ENCODE measurements at regions not wholly inside any gene's neighbourhood (a gene's known extent, or its start where the extent isn't known, plus 50 kb on each side); places are given as distances from the start of the nearest gene placed in this dataset.
"Not testable (repeated sequence)": the region's sequence is repeated elsewhere in the genome, so short reads cannot be mapped to it uniquely, and the experiment has no call there.

- DNase-seq (ENCODE audit: extremely low read depth in 1 of 2, low read depth in 1 of 2), result no peak
These were observed 139.2 kb downstream of the SHOX start for GRCh38 chrX:769796-770195.

GRCh38 chrX:768596-768995 is 138.0 kb downstream of the SHOX start:
- DNase-seq (ENCODE audit: extremely low read depth in 1 of 2, low read depth in 1 of 2), result no peak

- no peak for DNase-seq (ENCODE audit: extremely low read depth in 1 of 2, low read depth in 1 of 2)
These were observed 128.3 kb downstream of the SHOX start for GRCh38 chrX:758917-759316.

- DNase-seq (ENCODE audit: extremely low read depth in 1 of 2, low read depth in 1 of 2), result no peak
These were observed 120.2 kb downstream of the SHOX start for GRCh38 chrX:750812-751211.

- DNase-seq (ENCODE audit: extremely low read depth in 1 of 2, low read depth in 1 of 2), result no peak
These were observed 119.7 kb downstream of the SHOX start for GRCh38 chrX:750263-750662.

- no peak for DNase-seq (ENCODE audit: extremely low read depth in 1 of 2, low read depth in 1 of 2)
These were observed 116.6 kb downstream of the SHOX start for GRCh38 chrX:747176-747575.

GRCh38 chrX:739611-740010 is 109.0 kb downstream of the SHOX start:
- no peak for DNase-seq (ENCODE audit: extremely low read depth in 1 of 2, low read depth in 1 of 2)

- DNase-seq (ENCODE audit: extremely low read depth in 1 of 2, low read depth in 1 of 2), result not testable (repeated sequence)
These were observed 106.4 kb downstream of the SHOX start for GRCh38 chrX:737021-737420.

GRCh38 chrX:734362-734761 is 103.8 kb downstream of the SHOX start:
- no peak for DNase-seq (ENCODE audit: extremely low read depth in 1 of 2, low read depth in 1 of 2)

GRCh38 chrX:733961-734360 is 103.4 kb downstream of the SHOX start:
- no peak for DNase-seq (ENCODE audit: extremely low read depth in 1 of 2, low read depth in 1 of 2)

- DNase-seq (ENCODE audit: extremely low read depth in 1 of 2, low read depth in 1 of 2), result no peak
These were observed 99.2 kb downstream of the SHOX start for GRCh38 chrX:729583-730409.

- DNase-seq (ENCODE audit: extremely low read depth in 1 of 2, low read depth in 1 of 2), result not testable (repeated sequence)
These were observed 98.5 kb downstream of the SHOX start for GRCh38 chrX:729101-729500.

- not testable (repeated sequence) for DNase-seq (ENCODE audit: extremely low read depth in 1 of 2, low read depth in 1 of 2)
These were observed 98.0 kb downstream of the SHOX start for GRCh38 chrX:728639-729038.

- DNase-seq (ENCODE audit: extremely low read depth in 1 of 2, low read depth in 1 of 2), result no peak
These were observed 97.4 kb downstream of the SHOX start for GRCh38 chrX:727738-728621.

- no peak for DNase-seq (ENCODE audit: extremely low read depth in 1 of 2, low read depth in 1 of 2)
These were observed 95.4 kb downstream of the SHOX start for GRCh38 chrX:725971-726370.

- no peak for DNase-seq (ENCODE audit: extremely low read depth in 1 of 2, low read depth in 1 of 2)
These were observed 93.7 kb downstream of the SHOX start for GRCh38 chrX:724256-724655.

GRCh38 chrX:723781-724180 is 93.2 kb downstream of the SHOX start:
- no peak for DNase-seq (ENCODE audit: extremely low read depth in 1 of 2, low read depth in 1 of 2)

GRCh38 chrX:721354-721753 is 90.8 kb downstream of the SHOX start:
- no peak for DNase-seq (ENCODE audit: extremely low read depth in 1 of 2, low read depth in 1 of 2)

- DNase-seq (ENCODE audit: extremely low read depth in 1 of 2, low read depth in 1 of 2), result no peak
These were observed 90.2 kb downstream of the SHOX start for GRCh38 chrX:720825-721224.

- no peak for DNase-seq (ENCODE audit: extremely low read depth in 1 of 2, low read depth in 1 of 2)
These were observed 89.7 kb downstream of the SHOX start for GRCh38 chrX:720250-720649.

- no peak for DNase-seq (ENCODE audit: extremely low read depth in 1 of 2, low read depth in 1 of 2)
These were observed 85.5 kb downstream of the SHOX start for GRCh38 chrX:716136-716535.

GRCh38 chrX:714131-714530 is 83.5 kb downstream of the SHOX start:
- DNase-seq (ENCODE audit: extremely low read depth in 1 of 2, low read depth in 1 of 2), result no peak

Data from stimulated activated CD8-positive, alpha-beta memory T cell treated with anti-CD3 and anti-CD28 coated beads, Interleukin-7, amount 100 ng/mL, for 48 hours (primary cell).